NOMO-1 treated with DMSO at 0.1 percent for 48 hours (cell line): ENCODE measurements at regions not wholly inside any gene's neighbourhood (a gene's known extent, or its start where the extent isn't known, plus 50 kb on each side); places are given as distances from the start of the nearest gene placed in this dataset.

ENCODE experiments used
- DNase-seq: peaks from one replicate; lab custom pipeline; 2025; ENCODE audit not compliant: unreplicated experiment; lab: John Stamatoyannopoulos, UW

DNA sequence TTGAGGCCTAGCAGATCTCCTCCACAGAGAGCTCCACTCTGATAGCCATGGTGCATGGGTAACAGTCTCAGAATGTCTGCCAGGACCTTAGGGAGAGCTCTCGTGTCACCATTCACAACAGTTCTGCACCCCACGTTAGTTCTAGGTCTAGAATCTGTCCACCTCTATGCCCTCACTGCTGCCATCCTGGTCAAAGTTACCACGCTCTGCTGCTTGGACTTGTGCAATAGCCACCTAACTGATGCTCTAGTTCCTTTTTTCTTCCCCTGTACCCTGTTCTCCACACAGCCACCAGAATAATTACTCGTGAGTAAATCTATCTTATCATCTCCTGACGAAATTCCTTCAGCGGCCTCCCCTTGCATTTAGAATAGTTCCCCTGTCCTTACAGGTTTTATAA, 268.8 kb upstream of the GATB start:
- DNase-seq = peak; percentile 94

DNA sequence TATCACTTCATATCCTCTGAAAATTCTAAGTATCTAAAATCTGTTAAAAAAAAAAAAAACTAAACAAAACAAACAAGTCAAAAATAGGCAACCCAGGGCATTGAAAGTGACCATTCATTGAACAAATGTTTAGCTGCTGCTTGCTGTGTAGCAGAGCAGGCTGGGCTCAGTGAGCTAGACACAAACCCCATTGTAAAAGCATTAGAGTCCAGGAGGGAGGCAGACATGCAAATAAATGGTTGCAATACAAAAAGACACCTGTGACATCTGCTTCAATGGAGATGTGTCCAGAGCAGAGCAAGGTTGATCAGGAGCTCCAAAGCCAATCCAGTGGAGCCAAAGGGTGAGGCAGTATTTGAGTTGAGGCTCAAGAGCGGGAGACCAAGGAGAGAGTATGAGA, 267.3 kb upstream of the GATB start:
- DNase-seq = no peak

DNA sequence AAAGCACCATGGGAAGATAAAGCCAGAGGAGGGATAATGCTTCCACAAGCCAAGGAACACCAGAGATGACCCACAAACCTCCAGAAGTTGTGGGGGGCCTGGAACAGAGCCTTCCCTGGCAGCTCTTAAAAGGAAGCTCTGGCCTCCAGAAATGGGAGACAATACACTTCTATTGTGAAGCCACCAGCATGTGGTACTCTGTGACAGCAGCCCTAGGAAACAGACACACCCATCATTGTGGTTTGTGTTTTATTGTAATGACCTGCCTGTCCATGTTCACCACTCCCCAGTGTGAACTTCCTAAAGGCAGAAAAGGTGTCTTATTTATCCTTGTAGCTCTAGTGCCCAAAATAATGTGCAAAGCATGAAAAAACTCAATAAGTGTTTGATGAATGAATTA, 264.1 kb upstream of the GATB start:
- no peak for DNase-seq

DNA sequence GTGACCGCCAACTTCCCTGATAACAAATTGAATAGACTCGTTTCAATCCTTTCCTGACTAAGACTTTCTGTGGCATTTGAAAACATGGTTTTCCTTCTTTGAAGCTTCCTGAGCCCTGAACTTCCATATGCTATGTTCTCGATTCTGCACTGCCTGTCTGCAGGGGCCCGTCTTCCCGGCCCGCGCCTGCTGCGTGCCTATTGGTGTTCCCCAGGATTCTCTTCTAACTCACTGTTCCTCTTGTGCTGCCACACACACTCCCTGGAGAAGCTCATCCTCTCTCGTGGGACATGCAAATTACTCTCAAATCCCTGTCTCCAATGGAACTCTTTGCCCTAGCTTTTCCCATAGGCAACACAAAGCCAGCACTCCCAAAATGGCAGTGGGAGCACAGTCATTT, 262.9 kb upstream of the GATB start:
- no peak for DNase-seq

DNA sequence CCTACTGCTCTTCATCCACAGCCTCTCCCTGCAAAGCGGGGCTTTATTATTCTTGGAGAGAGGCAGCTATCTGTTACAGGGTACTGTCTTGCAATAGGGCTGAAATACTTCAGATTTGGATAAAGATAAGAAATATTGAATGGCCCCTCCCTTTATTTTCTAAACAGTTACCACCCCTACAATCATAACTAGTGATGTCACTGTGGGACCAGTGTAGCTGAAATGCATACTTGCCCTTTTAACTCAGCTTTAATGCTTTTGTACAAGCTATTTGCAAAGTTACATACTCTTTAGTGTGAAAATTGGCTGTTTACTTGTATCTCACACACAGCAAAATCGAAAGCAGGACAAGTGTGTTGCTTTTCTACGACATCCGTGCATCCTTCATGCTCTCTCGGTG, 261.7 kb upstream of the GATB start:
- DNase-seq = no peak

DNA sequence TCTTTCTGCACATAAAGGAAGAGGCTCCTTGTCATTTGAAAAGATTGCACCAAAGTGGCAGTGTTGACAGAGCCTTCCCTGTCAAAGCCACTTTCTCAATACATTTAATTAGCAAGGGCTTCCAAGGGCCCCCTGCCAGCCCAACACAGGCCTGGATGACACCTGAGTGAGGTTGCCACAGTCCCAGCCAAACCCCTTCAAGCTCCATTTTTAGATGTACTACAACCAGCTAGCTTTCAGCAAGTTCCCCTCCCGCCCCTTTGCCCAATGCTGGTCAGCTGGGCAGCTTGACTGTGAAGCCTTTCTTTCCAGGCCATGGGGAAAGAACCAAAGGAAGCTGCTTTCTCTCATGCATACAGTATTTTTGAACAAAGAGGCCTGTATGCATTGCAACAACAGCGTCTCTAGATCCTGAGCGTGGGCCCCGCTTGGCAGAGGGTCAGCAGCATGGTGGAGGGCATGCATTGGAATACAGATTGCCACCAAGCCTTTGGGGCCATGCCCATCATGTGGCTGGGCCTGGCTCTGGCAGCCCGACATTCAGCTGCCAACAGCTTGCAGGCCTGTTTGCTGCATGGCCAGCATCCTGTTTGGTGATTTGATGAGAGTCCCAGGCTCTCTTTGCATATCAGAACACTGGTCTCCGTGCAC, 261.1 kb upstream of the GATB start:
- peak; percentile 46 for DNase-seq

DNA sequence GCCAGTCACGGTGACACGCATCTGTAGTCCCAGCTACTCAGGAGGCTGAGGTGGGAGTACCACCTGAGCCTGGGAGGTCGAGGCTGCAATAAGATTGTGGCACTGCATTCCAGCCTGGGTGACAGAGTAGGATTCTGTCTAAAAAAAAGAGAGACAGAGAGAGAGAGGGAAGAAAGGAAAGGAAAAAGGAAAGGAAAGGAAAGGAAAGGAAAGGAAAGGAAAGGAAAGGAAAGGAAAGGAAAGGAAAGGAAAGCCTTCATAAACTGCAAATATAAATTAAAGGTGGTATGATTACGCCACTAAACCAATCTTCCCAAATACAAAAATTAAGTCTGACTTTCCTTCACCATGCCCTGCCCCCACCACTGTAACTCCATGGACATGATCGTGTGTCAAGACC, 259.3 kb upstream of the GATB start:
- DNase-seq = no peak

DNA sequence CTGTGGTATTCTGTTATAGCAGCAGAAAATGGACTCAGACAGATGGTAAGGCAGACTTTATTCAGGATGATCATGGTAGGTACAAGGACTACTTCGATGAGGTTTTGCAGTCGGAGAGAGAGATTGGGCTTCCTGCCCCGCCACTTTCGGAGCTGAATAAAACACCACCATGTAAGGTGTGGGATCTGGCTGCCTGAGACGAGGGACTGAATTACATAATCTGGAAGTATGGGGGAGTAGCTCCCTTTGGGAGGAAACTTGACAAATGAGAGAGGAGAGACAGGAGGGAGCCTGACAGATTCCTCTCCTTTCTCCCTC, 255.5 kb upstream of the GATB start:
- no peak for DNase-seq

DNA sequence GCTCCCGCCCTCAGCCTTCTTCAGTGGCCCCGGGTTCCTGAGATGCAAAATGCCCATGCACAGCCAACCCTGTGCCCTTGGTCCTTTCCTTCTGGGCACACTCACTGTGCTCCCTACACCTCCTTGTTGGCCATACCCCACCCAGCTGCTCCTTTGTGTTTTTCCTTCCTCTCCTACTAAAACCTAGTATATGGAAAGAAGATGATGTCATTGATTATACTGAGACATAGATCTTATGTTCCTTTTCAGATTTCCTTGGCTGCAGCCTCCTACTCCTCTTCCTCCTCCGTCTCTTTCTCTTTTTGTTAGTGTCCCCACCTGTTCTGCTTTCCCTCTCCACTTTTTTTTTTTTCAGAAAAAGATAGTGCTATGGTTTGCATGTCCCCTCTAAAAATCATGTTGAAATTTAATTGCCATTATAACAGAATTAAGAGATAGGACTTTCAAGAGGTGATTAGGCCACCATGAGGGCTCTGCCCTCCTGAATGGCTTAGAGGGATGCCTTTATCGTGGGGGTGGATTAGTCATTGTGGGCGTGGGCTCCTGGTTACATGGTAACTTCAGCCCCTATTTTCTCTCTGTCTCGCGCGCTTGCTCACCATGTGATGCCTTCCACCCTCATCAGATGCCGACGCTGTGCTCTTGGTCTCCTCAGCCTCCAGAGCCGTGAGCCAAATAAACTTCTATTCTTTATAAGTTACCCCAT, 254.9 kb upstream of the GATB start:
- no peak for DNase-seq

DNA sequence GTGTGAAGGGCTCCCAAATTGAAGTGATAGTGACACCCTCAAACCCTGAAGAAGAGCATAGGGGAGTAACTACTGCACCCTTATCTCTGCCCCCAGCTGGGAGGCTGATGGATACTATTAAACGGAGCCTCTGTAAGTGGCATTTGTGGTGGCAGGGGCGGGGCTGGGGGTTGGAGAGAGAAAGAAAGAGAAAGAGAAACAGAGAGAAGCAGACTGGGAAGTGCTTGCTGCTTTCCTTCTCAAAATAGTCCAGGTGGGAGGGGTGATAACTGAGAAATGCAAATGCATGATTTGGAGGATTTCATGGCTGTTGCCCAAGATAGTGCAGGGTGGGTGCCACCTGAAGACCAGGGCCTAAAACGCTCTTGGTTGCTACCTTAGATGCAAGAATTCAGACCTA, 253.5 kb upstream of the GATB start:
- DNase-seq = peak; percentile 71

DNA sequence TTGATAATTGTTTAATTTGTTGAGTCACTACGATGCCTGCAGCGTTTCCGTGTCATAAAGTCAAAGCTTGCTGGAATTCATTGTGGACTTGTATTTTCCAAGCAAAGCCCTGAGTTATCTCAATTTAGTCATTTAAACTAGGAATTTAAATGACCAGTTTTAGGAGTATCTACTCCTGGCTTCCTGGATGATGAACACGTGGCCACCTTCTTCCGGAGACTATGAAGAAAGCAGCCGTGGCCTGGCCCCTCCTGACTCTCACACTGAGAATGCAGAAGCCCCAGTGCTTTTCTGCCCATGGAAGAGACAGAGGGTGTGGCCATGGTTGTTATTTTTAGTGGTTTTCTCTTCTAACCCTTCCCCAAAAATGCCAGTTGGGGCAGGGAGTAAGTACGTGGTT, 250.7 kb upstream of the GATB start:
- DNase-seq = peak; percentile 34

DNA sequence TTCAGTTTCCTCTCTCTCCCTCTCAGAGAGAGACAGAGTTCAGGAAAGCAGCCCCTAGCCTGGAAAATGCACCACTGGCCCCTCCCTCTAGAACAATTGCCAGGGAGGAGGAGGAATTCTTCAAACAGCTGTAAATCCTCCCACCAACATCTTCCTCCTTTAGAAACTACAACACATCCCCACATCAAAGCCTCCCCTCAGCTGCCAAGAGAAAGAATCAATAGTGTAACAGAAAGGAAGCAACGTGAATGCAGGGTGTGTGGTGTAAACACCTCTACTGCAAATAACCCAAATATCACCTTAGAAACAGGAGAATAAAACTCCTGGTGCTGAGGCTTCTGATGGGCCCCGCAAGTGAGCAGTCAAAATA, 249.9 kb upstream of the GATB start:
- DNase-seq = no peak

DNA sequence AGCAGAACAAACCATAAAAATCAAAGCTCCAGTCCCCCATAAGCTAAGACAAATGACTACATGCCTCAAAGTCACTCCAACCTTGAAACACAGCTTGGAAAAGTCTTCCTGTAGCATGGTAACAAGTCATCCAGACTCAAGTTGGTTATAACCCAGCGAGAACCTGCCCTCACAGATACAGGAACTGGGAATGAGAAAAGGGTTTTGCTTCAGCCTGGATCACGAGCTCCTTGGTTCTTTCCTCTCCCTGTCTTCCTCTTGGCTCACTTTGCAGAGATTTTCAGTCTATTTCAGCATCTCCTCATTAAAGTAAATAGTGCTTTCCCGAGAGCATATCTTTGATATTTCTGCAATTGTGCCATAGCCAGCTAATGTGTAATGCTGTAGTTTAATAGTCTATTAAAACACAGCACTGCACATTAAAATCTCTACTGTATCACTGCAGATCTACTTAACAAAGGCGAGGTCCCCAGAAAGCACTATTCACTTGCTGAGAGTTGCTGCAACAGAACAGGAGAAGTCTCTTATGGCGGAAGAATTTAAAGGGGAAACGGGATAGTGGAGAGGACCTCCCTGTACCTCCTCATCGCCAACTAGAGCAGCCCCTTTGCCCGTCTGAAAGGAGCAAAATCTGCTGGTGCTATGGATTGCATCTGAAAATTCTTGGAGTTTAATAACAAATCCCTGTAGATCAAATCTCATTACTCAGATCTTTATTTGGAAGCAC, 249.3 kb upstream of the GATB start:
- DNase-seq = no peak

DNA sequence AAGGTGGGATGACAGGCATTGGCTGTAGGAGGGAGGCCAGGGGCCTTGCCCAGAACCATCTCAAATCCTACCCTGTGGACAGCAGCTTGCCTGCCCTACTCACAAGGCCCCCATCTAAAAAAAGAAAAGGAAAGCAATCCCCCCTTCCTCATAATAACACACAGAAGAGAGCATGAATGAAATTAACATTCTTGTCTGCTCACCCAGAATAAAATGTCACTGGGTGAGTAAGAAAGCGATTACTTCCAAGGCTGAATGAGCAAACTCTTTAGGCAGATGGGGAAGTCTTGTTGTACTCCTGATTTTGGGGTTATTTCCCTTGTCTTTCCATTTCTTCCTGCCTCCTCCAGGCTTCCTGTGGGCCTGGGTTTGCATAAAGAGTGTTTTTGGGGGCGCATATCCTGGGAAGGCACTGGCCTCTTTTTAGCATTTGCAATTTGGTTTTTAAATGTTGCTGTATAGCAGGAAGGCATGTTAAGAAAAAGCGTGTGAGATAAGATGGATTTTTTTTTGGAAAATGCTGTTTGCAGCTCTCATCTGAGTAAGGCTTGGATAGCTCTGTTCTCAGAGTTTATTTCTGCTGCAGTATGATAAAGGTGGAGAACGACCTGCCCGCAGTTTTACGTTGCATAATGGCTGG, 248.3 kb upstream of the GATB start:
- DNase-seq = no peak

DNA sequence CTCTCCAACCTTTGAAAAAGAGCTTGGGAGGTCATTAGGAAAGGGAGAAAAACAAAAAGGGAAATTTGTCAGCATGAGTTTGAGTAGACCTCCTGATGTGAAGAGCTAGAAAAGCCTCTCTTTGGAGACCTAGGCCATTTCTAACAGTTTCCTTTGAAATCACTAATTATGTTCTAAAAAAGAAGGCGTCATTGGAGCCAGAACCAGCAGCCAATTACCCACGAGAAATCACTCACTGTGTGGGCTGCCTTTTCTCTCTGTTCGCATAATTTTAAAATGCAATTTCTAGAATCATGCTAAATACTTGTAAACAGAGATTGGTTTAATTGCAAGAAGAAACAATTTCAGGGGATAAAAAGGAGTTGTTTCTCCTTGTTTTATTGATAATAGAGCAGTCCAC, 246.3 kb upstream of the GATB start:
- DNase-seq = no peak

DNA sequence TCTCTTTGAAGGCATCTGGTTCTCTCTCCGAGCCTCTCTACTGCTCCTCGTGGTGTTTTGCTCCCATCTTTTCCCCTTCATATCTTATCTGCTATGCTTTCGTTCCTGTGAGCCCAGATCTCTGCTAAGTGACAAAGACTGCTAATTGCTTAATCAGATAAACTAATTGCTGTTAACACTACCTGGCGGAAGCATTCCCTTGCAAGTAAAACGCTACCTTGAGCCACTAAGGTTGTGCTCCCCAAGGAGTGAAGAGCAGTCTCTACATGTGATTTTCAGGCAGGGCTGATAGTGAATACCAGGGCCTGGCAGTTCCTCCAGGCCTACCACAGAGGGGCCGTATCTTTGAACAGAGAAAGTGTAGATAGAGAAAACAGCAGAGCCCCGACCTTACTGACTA, 244.0 kb upstream of the GATB start:
- no peak for DNase-seq

DNA sequence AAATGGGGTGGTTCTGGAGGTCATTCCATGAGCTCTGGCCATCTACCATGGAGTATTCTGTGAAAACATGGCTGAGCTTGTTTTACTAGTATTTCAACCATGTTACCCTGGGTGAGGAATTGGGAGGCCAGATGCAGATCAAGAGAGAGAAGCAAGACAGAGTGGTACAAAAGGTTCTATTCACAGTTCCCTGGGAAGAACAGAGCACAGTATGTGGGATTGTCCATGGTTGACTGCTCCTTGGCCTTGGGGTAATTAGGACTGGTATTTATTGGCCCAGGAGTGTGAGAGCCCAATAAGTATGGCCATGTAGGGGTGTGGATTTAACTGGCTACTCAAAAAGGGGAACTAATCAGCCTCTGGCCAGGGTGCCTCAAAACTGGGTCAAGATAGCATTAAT, 239.7 kb upstream of the GATB start:
- no peak for DNase-seq

DNA sequence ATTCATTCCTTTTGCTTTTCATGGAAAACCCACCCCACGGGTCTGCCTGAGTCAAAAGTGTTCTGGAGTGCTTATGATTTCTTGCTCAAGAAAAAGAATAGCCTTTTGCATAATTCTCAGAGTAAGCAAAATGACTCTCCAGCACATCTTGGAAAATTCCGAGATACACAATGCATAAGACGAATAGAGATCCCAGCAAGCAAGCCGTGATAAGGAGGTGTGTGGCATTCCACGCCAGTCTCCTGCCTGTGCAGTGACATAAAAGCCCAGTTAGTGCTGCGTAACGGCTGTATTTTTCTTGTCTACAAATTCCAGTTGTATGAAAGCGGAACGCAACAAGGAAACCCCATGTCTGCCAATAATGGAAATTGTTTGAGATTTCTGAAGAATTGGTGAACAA, 237.9 kb upstream of the GATB start:
- DNase-seq = no peak

DNA sequence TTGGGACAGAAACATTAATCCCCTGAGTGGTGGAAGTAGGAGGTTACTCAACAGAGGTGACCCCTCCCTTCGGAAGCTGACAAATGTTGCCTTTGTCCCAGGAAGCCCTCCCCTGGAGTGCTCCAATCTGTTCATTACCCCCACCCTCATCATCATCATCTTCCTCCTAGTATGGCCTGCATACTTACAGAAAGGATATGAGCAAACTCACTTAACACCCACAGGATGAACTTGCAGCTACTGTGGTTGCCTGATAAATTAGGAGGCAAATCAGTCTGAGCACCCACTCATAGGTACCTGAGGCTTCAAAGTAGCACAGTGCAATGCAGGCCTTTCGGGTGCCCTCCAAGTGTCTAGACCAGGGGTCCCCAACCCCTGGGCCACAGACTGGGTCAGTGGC, 236.7 kb upstream of the GATB start:
- no peak for DNase-seq

DNA sequence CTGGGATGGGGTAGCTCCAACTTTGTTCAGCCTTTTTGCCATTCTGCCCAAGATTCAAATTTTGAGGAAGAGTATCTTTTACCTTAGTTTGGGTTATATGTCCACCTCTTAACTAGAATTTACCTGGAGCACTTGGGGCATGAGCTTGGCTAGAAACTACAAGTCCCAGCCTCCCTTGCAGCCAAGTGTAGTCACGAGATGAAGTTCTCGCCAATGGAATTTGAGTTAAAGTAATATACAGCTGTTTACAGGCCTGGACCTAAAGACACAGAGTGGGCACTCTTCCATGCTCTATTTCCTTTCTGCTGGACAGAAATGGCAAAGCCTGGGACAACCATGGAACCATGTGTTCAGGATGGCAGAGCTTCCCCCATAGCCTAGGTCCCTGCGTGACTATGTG, 233.6 kb upstream of the GATB start:
- no peak for DNase-seq

DNA sequence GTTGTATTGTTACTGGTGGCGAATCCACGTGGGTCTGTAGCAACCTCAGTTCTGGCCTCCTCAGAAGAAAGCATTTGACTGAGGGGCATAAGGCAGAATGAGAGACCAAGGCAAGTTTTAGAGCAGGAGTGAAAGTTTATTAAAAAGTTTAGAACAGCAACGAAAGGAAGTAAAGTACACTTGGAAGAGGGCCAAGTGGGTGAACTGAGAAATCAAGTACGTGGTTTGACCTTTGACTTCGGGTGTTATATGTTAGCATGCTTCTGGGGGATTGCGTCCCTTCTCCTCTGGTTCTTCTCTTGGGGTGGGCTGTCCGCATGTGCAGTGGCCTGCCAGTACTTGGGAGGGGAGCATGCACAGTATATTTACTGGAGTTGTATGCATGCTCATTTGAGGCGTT, 232.7 kb upstream of the GATB start:
- DNase-seq = peak; percentile 9
